Stimulated activated CD8-positive, alpha-beta memory T cell treated with anti-CD3 and anti-CD28 coated beads, Interleukin-7, amount 100 ng/mL, for 24 hours (primary cell): ENCODE measurements at regions not wholly inside any gene's neighbourhood (a gene's known extent, or its start where the extent isn't known, plus 50 kb on each side); places are given as distances from the start of the nearest gene placed in this dataset.

ENCODE experiments used
- DNase-seq: peaks from one replicate; pipeline ENCODE4 v3.0.0-alpha.2; 2020; ENCODE audit warnings: low read depth

DNA sequence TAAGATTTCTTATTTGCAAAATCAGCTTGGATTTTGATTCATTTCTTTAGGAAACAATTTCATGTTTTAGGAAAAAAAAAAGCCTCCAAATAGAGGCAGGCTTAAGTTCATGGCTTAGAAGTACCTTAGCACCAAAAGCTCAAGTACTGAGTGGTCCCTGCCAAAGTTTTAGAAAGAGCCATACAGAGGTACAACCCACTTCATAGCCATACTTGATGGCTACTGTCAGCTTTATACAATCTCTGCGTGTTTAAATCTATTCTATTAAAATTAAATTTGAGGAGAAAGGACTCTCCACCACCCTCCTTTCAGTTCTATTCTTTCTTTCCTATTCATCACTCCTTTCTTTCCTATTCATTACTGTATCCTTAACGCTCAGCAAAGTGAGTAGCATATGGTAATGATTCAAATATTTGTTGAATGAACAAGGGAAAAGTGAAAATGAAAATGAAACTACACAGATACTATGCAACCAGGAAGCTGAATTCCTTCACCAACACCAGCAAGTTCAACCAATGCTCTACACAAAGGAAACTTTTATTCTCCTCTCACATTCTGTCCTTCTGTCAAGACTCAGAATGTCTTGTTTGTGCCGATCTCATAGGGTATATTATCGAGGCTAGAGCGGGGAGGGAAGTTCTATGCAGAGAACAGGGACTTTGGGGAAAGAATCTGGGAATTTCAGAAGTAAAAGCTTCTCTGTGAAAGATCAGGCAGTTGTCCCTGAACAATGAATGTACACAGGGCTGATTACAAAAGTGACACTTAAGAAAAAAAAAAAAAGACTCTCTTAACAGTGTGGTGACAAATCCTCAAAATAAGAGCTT, 138.6 kb upstream of the SPEF2 start:
- DNase-seq = no peak

DNA sequence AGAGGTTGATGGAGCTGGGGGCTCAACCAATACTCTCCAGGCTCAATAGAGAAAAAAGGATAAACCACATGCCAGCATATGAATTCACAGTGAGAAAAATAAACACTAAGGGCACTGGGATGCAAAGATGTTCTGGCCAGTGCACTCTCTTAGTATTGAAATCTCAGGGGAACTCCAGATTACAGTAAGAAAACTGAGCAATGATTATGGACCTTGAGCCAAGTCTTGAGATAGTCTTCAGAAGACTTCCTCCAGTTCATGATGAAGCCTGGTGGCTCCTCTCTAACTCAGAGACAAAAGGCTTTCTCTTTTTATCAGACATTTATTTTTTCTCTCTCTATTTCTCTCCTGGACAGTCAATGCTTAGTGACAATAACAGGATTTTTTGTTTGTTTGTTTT, 139.8 kb upstream of the SPEF2 start:
- no peak for DNase-seq

DNA sequence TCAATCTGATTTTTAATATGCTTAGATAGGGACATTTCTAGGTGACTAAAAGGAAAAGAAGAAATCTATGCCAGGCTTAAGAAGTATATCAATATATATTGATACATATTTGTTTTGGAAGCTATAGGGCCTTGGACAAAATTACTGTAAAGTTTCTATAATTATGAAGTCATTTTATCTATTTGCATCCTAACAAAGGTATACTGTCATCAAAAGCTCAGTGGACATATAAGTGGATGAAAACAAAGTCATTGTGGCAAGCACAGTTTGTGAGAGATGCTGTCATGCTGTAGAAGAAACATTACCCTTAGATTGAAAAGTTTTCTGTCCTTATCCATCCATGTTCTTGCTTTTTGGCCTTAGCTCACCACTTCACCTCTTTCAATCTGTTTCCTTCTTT, 140.3 kb upstream of the SPEF2 start:
- no peak for DNase-seq

DNA sequence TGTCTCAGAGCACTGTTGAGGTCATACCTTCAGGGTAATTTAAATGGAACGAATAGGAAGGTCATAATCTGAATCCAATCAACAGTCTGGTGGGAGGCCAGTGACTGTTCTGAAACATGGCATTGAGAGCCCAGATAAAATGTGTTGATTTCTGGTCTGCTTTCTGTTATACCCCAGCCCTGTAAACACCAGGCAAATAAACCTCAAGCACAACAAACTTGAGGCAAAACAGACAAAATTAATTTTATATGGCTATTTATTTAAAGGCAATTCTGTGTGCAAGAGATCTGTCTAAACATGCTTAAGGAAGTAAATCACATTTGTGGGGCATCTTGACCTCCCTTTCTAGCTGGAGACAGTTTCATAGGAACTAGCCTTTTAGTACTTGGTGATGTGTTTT, 140.9 kb upstream of the SPEF2 start:
- no peak for DNase-seq

DNA sequence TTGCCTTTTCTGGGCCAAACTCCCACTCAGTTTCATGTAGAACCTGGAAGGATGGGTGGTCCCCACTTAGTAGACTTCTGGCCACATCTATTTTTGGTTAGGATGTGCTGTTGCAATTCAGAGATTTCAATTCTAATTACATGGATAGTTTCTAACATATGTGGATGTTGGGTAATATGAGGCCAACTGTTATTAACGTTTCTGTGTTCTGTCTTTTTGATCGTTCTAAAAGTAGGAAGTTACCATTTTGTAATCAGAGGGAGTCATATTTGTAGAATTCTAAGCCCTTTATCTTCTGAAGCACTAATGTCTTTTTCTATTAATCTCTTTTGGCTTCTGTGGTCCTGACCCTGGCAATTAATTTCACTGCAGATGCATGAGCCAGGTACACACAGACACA, 141.6 kb upstream of the SPEF2 start:
- DNase-seq = no peak

DNA sequence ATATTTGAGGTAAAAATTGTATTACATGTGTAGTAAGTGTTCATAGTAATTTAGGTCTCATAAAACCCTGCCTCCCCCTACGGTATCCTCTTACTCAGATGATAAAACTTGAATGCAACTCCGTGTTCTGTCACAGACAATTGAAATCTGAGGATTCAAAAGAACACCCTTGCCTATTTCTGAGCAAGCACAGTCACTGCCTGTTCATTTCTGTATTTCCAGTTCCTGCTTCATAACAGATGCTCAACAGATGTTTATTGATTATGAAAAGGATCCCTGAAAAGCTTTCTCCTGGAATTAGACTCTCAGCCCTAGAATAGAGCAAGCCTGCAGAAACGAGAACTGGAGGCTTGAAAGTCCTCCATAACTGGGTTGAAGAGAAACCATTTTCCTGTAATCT, 144.1 kb upstream of the SPEF2 start:
- no peak for DNase-seq

DNA sequence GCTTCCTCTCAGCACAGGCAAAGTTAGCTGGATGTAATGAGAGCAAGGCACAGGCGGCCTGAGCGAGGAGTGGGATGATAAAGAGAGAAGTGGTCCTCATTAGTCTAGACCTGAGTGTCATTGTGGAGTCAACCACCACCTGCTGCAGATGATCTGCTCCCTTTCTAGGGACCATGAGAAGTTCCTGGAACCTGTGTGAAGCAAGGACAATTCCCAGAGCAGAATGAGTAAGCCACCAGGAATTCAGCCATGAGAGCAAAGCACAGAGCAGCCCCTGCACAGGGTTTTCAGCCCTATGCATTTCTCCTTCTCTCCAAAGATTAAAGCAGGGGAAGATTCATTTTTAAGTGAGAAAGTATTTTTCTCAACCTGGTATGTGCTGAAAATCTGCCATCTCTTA, 146.8 kb upstream of the SPEF2 start:
- DNase-seq = no peak

DNA sequence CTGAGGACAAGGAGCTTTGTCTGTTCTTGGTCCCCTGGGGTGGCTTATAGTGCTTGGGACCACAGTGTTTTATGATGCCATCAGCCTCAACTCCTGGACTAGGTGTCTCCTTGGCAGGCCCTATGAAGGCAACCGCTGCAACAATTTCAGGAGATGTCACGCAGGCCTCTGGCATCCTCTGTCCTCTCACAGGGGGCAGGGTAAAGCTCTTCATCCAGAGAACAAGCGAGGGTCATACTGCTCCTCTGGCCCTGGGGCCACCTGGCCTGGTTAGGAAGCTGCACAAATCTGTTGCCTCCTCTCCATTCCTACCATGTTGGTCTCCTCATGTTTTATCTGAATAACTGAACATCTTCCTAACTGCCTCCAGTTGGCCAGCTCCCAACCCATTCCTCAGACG, 148.9 kb upstream of the SPEF2 start:
- DNase-seq = no peak

DNA sequence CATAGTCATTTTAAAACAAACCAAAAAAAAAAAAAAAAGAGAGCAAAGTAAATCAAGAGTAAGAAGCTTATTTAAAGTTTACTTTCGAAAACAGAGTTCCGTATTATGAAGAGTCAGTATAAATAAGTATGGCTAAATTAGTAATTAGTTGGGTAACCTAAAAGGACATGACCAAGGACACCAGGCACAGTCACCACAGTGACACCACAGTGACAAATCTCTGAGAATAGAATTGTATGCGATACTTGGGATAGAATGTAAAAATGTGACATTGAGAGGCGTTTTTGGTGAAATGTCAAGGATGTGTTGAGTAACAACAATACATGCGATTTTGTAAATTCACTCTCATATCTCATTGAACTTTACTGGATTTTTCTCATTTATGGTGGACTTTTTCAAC, 150.9 kb upstream of the SPEF2 start:
- no peak for DNase-seq

DNA sequence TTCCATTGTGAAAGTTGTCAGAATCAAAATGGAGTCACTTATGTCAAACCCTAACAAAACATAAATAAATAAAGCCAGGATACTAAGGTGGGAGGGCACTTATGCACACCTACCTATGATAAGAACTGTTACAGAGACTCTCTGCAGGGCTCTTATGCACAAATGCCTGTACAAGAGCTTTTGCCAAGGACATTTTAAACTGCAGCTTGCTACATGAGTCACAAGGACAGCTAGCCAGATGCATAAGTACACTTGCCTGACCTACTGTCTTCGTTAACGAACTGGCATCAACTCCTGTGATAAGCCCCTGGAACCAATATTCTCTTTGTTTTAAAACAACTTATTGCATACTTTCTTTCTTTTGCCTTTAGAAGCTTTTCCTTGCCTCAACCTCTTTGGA, 152.9 kb upstream of the SPEF2 start:
- no peak for DNase-seq

DNA sequence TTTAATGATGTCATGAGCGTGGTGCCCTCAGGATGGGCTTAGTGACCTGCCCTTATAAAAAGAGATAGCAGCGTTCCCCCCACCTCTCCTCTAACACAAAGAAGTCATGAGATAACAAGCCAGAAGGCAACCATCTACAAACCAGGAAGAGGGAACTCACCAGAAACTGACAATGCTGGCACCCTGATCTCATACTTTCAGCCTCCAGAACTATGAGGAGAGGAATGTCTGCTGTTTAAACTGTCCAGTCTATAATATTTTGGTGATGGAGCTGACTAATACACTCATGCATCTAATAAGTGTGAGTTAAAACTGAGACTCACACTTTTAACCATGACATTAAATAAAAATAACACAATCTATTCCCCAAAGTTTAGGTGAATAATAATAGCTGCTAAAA, 156.1 kb upstream of the SPEF2 start:
- no peak for DNase-seq

DNA sequence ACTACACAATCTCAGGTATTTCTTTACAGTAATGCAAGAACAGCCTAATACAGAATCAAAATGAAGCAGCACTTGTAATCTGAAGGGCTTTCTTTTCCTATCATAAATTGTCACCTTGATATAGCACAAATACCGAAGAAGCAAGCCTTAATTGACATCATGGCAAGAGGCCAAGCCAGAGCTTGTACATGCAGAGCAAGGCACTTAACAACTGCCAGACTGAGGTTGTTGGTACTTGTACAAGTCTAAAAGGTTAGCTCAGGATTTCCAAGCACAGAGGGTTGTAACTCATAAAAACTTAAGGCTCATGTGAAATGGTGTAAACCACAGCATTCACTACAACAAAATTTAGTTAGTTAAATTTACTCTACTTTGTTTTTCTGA, 158.8 kb upstream of the SPEF2 start:
- no peak for DNase-seq

DNA sequence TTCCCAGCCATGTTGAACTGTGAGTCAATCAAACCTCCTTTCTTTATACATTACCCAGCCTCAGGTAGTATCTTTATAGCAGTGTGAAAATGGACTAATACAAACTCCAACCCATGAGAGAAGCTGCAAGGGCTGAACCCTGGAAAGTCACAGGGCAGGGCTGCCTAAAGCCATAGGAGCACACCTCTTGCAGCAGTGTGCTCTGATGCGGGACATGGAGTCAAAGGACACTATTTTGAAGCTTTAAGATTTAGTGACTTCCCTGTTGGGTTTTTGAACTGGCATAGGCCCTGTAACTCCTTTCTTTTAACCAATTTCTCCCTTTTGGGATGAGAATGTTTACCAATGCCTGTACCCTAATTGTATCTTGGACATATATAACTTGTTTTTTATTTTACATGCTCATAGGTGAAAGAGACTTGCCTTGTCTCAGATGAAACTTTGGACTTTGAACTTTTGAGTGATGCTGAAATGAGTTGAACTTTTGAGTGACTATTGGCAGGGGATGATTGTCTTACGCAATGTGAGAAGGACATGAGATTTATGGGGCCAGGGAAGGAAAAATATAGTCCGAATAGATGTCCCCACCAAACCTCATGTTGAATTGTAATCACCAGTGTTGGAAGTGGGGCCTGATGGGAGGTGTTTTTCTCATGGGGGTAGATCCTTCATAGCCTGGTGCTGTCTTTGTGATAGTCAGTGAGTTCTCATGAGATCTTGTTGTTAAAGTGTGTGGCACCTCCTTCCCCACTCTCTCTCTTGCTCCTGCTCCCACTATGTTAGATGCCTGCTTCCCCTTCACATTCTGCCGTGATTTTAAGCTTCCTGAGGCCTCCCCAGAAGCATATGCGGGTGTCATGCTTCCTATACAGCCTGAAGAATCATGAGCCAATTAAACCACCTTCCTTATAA, 159.5 kb upstream of the SPEF2 start:
- DNase-seq = no peak

DNA sequence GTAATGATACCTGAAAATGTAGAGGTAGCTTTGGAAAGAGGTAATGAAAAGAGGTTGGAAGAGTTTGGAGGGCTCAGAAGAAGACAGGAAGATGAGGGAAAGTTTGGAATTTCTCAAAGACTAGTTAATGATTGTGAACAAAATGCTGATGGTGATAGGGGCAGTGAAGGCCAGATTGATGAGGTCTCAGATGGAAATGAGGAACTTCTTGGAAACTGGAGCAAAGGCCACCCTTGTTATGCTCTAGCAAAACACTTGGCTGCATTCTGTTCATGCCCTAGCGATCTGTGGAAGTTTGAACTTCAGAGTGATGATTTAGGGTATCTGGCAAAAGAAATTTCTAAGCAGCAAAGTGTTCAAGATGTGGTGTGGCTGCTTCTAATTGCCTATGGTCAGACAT, 161.2 kb upstream of the SPEF2 start:
- no peak for DNase-seq

DNA sequence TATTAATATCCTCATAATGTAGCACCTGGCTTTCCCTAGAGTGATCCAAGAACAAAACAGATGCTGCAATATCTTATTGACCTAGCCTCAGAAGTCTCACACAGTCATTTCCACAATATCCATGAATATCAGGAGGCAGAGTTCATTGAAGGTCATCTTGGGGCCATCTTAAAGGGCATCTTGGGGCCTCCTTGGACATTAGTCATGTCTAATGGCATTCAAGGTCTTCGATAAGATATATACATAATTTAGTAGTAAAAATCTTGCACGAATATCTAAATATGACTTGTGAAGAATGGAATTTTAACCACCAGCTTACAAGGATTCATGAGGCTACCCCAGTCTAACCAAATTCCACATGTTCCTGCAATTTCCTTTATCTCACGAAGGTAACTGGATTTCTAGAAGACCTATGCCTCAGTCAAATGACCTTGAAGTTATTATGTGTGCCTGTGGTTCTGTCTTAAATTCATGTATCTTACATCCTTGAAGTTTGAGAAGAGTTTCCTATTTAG, 163.6 kb upstream of the SPEF2 start:
- no peak for DNase-seq

DNA sequence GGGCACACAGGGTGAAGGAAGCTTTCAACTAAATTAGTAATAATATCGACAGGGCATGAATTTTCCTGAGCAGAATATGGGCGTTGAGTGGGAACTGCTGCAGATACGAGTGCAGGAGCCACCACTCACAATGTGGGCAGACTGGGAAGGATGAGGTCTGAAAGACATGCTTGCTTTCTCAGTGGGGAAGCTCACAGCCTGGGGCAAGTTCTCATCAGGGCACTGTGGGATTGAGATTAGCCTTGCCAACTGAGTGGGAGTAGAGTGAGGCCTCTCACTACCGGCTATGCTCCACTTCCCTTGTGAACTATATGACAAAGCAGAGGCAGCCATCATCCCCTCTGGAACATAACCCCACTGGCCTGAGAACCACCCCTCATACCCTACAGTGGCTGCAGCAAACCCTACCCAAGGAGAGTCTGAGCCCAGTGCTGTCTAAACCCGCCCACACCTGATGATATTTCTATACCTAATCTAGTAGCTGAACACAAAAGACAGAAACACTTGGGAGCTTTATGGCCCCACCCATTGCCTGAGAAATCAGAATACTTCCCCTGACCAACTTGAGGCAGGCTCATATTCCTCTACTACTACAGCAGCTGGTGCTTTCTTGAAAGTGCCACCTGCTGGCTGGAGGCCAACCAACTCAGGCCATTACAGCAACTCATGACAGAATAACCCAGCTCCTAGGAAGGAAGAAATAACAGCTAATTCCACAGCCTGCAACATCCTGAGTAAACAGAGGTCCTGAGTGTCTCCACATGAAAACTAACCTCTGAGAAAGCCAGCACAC, 173.7 kb upstream of the SPEF2 start:
- no peak for DNase-seq

DNA sequence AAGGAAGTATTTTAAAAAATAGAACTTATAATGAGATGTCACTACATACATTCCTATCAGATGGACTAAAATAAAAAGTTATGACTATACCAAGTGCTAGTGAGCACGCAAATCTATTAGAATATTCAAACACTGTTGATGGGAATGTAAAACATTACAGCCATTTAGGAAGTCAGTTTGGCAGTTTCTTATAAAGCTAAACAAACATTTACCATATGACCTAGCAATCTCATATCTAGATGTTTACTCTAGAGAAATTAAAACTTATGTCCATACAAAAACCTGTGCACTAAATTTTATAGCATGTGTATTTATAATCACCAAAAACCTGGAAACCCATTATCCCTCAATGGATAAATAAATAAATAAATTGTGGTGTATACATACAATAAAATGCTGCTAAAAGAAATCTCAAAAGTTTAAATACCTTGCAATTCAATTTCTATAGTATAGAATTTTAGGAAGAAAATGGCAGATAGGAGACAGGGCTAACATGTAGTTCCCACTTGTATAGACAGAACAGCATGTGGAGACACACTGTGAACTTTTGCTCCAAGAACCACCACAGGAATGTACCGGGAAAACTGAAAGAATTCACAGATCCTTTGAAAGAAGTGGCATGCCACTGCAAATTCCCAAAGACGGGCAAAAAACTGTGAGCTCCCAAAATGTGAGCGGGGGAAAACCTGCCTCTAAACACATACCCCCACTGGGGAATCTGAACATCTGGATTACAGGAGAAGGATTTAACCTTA, 174.6 kb upstream of the SPEF2 start:
- DNase-seq = no peak

DNA sequence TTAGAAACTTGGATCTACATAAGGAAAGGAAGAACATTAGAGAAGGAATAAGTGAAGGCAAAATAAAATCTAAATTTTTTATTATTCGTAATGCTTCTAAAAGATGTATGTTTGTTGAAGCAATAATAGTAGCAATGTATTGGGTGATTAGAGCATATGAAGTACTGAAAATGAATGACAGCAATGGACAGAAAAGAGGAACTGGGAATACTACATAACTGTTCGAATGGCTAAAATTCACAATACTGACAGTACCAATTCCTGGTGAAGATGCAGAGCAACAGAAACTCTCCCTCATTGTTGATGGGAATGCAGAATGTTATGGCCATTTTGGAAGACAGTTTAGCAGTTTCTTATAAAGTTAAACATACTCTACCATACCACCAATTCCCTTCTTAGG, 177.3 kb upstream of the SPEF2 start:
- DNase-seq = no peak

DNA sequence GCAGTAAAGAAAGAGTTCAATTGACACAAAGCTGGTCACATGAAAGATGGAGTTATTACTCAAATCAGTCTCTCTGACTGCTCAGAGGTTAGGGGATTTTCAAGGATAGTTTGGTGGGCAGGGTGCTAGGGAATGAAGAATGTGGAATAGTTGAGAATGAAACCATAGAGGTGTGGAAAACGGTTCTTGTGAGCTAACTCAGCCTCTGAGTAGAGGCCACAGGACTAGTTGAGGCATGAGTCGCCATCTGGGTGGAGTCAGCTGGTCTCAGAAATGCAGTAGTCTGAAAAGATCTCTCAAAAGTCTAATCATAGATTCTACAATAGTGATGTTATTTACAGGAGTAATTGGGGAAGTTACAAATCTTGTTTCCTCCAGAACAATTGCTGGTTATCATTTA, 178.9 kb upstream of the SPEF2 start:
- no peak for DNase-seq

DNA sequence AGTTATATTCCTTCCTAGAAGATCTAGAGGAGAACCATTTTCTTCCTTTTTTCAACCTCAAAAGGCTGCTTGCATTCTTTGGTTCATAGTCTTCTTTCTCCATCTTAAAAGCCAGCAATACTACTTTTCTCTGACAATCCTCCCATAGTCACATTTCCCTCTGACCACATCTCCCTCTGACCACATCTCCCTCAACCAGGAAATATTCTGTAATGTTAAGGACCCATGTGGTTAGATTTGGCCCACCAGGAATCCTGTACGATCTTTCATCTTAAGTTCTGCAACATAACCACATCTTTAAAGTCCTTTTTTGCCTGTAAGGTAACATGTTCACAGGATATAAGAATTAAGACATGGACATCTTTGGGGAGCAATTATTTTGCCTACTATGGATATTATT, 179.4 kb upstream of the SPEF2 start:
- DNase-seq = no peak

DNA sequence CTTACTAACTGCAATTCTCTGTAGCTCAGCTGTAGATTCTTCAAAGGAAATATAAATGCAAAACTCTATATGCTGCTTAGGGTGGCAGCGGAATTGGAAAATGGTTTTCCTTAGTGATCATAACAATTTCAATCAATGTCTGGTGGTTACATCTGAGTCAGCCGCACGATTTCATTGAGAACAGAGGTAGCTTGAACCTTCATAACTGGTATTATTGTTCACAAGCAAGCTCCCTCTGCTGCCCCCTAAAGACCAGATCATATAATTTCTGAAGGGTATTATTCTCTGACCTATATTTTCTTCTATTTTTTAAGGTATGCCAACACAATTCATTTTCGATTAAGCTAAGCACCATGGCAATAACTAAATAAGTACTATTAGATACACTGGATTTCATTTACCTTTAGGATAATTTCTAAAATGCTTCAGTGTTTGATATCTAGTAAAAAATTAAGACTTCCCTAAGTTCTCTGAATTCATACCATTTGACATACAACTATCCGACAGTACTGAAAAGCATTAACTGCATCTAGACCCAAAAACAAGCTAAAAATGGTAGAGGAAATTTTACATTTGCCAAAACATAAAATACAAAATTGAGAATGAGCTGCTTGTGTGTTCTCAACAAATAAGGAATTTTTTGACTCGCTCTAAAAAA, 181.1 kb upstream of the SPEF2 start:
- DNase-seq = no peak
